GM21737 (cell line): ENCODE measurements at regions not wholly inside any gene's neighbourhood (a gene's known extent, or its start where the extent isn't known, plus 50 kb on each side); places are given as distances from the start of the nearest gene placed in this dataset.
"Not testable (repeated sequence)": the region's sequence is repeated elsewhere in the genome, so short reads cannot be mapped to it uniquely, and the experiment has no call there.

ENCODE experiments used
- ATAC-seq: cut with Tn5 transposase; IDR thresholded peaks from one replicate; pipeline ENCODE4 v1.9.1; 2021; ENCODE audit warnings: mild to moderate bottlenecking, moderate library complexity; ENCODE audit not compliant: unreplicated experiment

GRCh38 chr5:102554082-102554481 is 55.3 kb upstream of the SLCO6A1 start:
- no peak for ATAC-seq

- ATAC-seq: no peak
These were observed 55.9 kb upstream of the SLCO6A1 start for GRCh38 chr5:102554728-102555127.

GRCh38 chr5:102561894-102562760 is 63.3 kb upstream of the SLCO6A1 start:
- ATAC-seq: no peak

- ATAC-seq: no peak
These were observed 71.9 kb upstream of the SLCO6A1 start for GRCh38 chr5:102570747-102571146.

GRCh38 chr5:102578362-102578761 is 79.6 kb upstream of the SLCO6A1 start:
- ATAC-seq: no peak

- ATAC-seq: no peak
These were observed 80.6 kb upstream of the SLCO6A1 start for GRCh38 chr5:102579379-102579778.

GRCh38 chr5:102581011-102581410 is 82.2 kb upstream of the SLCO6A1 start:
- ATAC-seq: no peak

GRCh38 chr5:102582696-102583095 is 83.9 kb upstream of the SLCO6A1 start:
- no peak for ATAC-seq

GRCh38 chr5:102583276-102584124 is 84.7 kb upstream of the SLCO6A1 start:
- no peak for ATAC-seq

- no peak for ATAC-seq
These were observed 90.9 kb upstream of the SLCO6A1 start for GRCh38 chr5:102589661-102590060.

GRCh38 chr5:102590467-102590866 is 91.7 kb upstream of the SLCO6A1 start:
- no peak for ATAC-seq

GRCh38 chr5:102591650-102592049 is 92.8 kb upstream of the SLCO6A1 start:
- ATAC-seq: peak; percentile 75

GRCh38 chr5:102592586-102592985 is 93.8 kb upstream of the SLCO6A1 start:
- ATAC-seq: not testable (repeated sequence)

GRCh38 chr5:102594192-102594591 is 95.4 kb upstream of the SLCO6A1 start:
- no peak for ATAC-seq

GRCh38 chr5:102595332-102595731 is 96.5 kb upstream of the SLCO6A1 start:
- ATAC-seq: no peak

GRCh38 chr5:102596113-102596512 is 97.3 kb upstream of the SLCO6A1 start:
- peak; percentile 63 for ATAC-seq

- no peak for ATAC-seq
These were observed 98.2 kb upstream of the SLCO6A1 start for GRCh38 chr5:102596951-102597350.

- no peak for ATAC-seq
These were observed 100.5 kb upstream of the SLCO6A1 start for GRCh38 chr5:102599289-102599688.

- ATAC-seq: no peak
These were observed 102.2 kb upstream of the SLCO6A1 start for GRCh38 chr5:102600964-102601363.

- ATAC-seq: no peak
These were observed 104.9 kb upstream of the SLCO6A1 start for GRCh38 chr5:102603670-102604069.

- ATAC-seq: no peak
These were observed 109.6 kb upstream of the SLCO6A1 start for GRCh38 chr5:102608414-102608813.

- no peak for ATAC-seq
These were observed 112.5 kb upstream of the SLCO6A1 start for GRCh38 chr5:102611312-102611711.
